ENCODE measurements at regions not wholly inside any gene's neighbourhood (a gene's known extent, or its start where the extent isn't known, plus 50 kb on each side); places are given as distances from the start of the nearest gene placed in this dataset.

DNA sequence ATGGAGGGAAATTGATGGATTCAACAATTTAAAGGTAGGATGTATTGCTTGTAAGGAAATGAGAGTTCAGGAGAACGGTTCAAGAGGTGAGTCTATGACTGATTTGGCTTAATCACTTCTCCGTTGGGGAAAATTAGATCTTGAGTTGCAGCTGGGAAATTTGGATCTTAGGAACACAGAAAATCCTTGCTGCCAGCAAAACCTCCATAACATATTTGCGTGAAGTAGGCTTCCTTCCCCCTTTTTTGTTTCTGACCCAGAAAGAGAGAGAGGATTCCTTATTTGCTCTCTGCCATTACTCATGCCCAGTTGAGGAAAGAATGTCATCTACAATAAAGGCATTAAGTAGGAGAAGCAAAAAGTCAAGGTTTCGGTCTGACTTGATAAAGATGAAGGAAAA lies 73.5 kb upstream of the PDC start:
- TF ChIP-seq POLR2AphosphoS5 (IDR thresholded peaks at IDR 0.05; ENCODE audit: low read depth, low read length) = no peak
- TF ChIP-seq, protein P1, sequence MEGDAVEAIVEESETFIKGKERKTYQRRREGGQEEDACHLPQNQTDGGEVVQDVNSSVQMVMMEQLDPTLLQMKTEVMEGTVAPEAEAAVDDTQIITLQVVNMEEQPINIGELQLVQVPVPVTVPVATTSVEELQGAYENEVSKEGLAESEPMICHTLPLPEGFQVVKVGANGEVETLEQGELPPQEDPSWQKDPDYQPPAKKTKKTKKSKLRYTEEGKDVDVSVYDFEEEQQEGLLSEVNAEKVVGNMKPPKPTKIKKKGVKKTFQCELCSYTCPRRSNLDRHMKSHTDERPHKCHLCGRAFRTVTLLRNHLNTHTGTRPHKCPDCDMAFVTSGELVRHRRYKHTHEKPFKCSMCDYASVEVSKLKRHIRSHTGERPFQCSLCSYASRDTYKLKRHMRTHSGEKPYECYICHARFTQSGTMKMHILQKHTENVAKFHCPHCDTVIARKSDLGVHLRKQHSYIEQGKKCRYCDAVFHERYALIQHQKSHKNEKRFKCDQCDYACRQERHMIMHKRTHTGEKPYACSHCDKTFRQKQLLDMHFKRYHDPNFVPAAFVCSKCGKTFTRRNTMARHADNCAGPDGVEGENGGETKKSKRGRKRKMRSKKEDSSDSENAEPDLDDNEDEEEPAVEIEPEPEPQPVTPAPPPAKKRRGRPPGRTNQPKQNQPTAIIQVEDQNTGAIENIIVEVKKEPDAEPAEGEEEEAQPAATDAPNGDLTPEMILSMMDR (IDR thresholded peaks at IDR 0.05) = no peak
- no peak for TF ChIP-seq SIN3A (IDR thresholded peaks at IDR 0.05; ENCODE audit: borderline replicate concordance, insufficient read depth, low read depth, low read length)
- TF ChIP-seq, protein P2, sequence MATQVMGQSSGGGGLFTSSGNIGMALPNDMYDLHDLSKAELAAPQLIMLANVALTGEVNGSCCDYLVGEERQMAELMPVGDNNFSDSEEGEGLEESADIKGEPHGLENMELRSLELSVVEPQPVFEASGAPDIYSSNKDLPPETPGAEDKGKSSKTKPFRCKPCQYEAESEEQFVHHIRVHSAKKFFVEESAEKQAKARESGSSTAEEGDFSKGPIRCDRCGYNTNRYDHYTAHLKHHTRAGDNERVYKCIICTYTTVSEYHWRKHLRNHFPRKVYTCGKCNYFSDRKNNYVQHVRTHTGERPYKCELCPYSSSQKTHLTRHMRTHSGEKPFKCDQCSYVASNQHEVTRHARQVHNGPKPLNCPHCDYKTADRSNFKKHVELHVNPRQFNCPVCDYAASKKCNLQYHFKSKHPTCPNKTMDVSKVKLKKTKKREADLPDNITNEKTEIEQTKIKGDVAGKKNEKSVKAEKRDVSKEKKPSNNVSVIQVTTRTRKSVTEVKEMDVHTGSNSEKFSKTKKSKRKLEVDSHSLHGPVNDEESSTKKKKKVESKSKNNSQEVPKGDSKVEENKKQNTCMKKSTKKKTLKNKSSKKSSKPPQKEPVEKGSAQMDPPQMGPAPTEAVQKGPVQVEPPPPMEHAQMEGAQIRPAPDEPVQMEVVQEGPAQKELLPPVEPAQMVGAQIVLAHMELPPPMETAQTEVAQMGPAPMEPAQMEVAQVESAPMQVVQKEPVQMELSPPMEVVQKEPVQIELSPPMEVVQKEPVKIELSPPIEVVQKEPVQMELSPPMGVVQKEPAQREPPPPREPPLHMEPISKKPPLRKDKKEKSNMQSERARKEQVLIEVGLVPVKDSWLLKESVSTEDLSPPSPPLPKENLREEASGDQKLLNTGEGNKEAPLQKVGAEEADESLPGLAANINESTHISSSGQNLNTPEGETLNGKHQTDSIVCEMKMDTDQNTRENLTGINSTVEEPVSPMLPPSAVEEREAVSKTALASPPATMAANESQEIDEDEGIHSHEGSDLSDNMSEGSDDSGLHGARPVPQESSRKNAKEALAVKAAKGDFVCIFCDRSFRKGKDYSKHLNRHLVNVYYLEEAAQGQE (IDR thresholded peaks at IDR 0.05; ENCODE audit: insufficient read depth in 1 of 2, low read depth in 2 of 2, low read length in 1 of 2) = no peak
